ENCODE measurements at regions not wholly inside any gene's neighbourhood (a gene's known extent, or its start where the extent isn't known, plus 50 kb on each side); places are given as distances from the start of the nearest gene placed in this dataset.
"Not testable (repeated sequence)": the region's sequence is repeated elsewhere in the genome, so short reads cannot be mapped to it uniquely, and the experiment has no call there.

GRCh38 chr5:14998491-14998890 lies 126.9 kb upstream of the ANKH start:
- DNase-seq (ENCODE audit: low read depth in 4 of 4, low spot score in 3 of 4) = no peak

DNA sequence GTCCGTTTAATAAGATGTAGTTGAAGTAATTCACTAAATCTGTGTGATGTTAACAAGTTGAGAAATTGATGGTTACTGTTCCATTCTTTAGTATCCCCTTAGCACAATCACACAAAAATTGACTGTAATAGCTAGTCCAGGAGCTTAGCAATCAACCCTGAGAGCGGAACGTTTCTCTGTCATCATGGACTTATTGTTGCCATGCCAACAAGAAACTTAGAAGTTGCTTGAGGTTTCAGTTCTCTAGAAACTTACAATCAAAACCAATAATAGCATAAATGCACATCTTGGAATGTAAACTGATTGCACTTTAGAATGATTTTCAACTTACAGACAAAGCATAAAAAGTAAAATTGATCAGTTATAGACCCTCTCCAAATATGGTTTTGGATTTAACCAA lies 125.4 kb upstream of the ANKH start:
- no peak for DNase-seq (ENCODE audit: low read depth in 4 of 4, low spot score in 3 of 4)

GRCh38 chr5:14995229-14995628 lies 123.7 kb upstream of the ANKH start:
- DNase-seq (ENCODE audit: low read depth in 4 of 4, low spot score in 3 of 4) = no peak

DNA sequence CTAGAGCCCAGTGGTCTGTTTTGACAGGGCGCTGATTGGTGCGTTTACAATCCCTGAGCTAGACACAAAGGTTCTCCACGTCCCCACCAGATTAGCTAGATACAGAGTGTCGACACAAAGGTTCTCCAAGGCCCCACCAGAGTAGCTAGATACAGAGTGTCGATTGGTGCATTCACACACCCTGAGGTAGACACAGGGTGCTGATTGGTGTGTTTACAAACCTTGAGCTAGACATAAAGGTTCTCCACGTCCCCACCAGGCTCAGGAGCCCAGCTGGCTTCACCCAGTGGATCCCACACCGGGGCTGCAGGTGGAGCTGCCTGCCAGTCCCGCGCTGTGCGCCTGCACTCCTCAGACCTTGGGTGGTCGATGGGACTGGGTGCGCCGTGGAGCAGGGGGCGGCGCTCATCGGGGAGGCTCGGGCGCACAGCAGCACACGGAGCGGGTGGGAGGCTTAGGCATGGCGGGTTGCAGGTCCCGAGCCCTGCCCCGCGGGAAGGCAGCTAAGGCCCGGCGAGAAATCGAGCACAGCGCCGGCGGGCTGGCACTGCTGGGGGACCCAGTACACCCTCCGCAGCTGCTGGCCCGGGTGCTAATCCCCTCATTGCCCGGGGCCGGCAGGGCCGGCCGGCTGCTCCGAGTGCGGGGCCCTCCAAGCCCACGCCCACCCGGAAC lies 122.0 kb upstream of the ANKH start:
- DNase-seq (ENCODE audit: low read depth in 4 of 4, low spot score in 3 of 4) = not testable (repeated sequence)

DNA sequence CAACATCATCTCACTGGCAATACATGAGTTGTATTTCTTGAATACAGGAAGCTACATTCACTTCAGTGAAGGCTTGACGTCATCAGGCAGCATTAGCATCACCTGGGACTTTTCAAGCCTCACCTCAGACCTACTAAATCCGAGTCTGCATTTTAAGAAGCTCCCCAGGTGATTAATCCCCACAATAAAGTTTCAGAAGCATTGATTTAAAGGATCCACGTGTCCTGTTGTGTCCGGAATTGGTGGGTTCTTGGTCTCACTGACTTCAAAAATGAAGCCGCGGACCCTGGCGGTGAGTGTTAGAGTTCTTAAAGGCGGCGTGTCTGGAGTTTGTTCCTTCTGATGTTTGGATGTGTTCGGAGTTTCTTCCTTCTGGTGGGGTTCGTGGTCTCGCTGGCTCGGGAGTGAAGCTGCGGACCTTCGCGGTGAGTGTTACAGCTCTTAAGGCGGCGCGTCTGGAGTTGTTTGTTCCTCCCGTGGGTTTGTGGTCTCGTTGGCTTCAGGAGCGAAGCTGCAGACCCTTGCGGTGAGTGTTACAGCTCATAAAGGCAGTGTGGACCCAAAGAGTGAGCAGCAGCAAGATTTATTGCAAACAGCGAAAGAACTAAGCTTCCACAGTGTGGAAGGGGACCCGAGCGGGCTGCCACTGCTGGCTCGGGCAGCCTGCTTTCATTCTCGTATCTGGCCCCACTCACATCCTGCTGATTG lies 121.3 kb upstream of the ANKH start:
- not testable (repeated sequence) for DNase-seq (ENCODE audit: low read depth in 4 of 4, low spot score in 3 of 4)

DNA sequence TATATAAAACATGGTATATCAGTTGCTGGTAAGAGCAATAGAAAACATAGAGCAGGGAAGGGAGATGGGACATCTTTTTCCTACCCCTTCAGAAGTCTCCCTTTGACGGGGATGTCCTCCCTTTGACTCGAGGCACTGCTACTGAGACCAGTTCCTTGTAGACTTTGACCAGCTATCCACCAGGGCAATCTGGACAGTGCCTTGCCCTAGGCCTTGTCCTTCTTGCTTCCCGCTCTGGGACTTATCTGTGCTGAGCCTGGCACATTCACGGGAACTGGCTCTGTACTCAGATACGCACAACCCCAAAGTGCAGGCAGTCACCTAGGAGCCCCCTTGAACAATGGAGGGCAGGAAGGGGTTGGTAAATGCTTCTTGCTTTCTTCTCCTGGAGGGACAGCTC lies 116.6 kb upstream of the ANKH start:
- DNase-seq (ENCODE audit: low read depth in 4 of 4, low spot score in 3 of 4) = no peak

- no peak for DNase-seq (ENCODE audit: low read depth in 4 of 4, low spot score in 3 of 4)
These were observed 114.8 kb upstream of the ANKH start for GRCh38 chr5:14986413-14986812.

DNA sequence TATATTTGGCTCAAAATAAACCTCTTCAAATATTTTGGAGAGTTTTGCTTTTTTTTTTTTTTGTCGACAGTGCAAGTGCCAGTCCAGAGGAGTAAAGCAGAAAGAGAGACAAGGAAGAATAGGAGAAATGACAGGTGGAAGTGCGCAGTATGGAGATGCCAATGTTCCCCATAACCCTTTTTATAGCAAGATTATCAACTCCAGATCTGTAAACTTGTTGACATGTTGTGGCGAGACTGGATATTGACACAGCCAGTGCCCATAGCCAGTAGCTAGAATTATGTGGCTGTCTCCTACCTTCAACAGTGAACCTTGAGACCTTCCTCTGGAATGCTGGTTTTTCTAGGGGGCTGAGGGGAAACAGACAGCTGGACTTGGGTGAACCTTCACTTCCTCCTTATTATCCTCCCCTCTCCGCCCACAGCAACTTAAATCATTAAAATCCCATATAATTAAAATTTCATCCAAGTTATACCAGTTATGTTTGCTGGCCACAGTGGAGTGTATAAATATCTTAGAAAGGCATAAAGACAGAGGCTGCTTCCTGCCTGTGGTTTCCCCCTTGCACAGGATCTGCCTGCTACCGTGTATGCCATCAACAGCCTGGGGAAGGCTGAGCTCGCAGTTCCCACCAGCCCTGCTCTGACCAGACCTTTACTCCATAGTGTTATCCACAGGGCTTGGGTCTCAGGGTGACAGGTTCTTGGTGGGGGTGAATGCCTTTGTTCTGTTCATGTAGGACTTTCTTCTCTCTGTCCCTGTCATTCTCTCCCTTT lies 112.3 kb upstream of the ANKH start:
- no peak for DNase-seq (ENCODE audit: low read depth in 4 of 4, low spot score in 3 of 4)

- DNase-seq (ENCODE audit: low read depth in 4 of 4, low spot score in 3 of 4) = no peak
These were observed 109.1 kb upstream of the ANKH start for GRCh38 chr5:14980698-14981097.

DNA sequence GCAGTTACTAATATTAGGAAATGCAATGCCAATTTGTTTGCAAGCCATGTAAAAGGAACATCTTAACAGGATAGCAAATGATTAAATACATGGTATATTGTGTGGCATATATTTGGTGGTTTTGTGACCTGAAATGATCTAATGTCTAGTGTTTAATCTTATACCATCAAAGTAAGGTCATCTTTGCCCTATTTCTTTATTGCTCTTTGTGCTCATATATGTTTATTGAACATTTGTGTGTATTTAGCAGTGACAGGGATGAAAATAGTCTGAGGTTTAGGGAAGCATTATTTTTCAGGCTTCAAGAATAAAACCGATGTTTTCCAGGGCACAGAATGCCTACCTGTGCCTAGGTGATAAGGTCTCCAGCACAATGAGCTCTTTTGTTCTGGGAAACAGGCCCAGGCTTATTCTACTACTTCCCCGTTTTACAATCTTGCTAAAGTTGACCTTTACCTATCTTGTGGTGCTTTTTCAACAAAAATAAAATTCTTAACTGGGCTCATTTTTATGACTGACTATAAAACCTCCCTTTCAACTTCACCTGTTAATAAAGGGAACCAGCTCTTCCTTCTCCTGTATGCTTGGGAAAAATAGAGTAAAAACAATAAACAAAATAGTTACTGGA lies 105.6 kb upstream of the ANKH start:
- no peak for DNase-seq (ENCODE audit: low read depth in 4 of 4, low spot score in 3 of 4)

DNA sequence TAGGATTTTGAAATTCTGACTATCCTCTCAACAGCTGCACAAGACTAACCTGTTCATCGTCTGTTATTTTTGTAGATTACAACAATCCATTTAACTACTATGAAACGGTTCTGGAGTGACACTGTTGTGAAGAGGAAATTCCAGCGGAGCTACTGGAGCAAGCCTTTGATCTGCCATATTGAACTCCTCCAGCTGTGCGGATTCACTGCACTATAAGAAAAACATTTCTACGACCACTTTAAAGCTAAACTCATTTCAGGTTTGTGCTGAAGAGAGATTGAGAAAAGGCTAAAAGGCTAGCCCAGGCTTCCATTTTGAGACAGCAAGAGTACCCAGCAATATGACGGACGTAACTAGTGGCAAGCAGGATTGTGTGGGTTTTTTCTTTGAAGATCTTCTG lies 104.9 kb upstream of the ANKH start:
- DNase-seq (ENCODE audit: low read depth in 4 of 4, low spot score in 3 of 4) = peak in 1 of 4 donors; percentile 17

DNA sequence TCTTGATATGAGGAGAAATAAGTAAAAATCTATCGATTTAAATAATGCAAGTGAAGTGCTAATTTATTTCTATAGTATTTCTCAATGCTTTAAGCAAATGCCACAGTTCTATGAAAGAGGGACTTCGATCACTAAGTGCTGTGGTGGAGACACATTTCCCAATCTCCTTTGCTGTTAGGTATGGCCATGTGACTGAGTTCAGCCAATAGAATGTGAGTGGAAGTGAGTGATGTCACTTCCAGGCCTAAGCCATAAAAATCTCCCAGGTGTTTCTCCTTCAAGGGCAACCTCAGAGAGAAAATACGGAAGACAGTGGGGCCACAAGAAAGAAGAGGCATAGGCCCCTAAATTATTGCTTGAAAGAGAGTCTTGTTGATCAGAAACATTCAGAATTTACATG lies 100.3 kb upstream of the ANKH start:
- no peak for DNase-seq (ENCODE audit: low read depth in 4 of 4, low spot score in 3 of 4)

DNA sequence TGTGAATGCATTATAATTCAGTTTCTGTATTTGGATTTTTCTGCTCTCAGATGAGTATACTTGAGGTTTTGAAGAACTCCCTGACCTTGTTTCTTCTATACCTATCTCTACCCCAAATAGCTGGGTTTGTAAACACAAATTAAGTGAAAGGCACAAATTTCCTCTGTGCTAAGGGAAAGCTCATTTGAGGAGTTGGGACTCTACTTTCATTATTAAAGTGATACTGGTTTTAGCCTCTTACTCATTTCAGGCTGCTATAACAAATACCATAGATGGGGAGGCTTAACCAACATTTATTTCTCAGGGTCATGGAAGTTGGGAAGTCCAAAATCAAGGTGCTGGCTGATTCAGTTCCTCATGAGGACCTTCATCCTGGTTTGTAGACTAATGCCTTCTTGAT lies 97.2 kb upstream of the ANKH start:
- DNase-seq (ENCODE audit: low read depth in 4 of 4, low spot score in 3 of 4) = no peak

- DNase-seq (ENCODE audit: low read depth in 4 of 4, low spot score in 3 of 4) = no peak
These were observed 95.6 kb upstream of the ANKH start for GRCh38 chr5:14967166-14967565.

DNA sequence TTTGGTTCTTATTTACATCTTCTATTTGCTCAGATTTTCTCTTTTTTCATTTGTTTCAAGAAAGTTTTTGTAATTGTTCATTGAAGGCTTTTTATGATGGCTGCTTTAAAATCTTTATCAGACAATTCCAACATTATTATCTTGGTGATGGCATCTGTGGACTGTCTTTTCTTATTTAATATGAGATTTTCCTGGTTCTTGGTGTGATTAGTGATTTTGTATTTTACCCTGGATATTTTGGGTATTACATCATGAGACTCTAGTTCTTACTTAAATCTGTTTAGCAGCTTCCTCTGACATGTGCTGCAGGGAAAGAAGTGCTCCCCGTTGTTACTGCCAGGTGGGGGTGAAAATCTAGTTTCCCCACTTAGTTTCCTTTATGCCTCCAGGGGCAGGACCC lies 94.2 kb upstream of the ANKH start:
- no peak for DNase-seq (ENCODE audit: low read depth in 4 of 4, low spot score in 3 of 4)

GRCh38 chr5:14962604-14963003 lies 91.0 kb upstream of the ANKH start:
- DNase-seq (ENCODE audit: low read depth in 4 of 4, low spot score in 3 of 4) = no peak

GRCh38 chr5:14960120-14960462 lies 88.5 kb upstream of the ANKH start:
- DNase-seq (ENCODE audit: low read depth in 4 of 4, low spot score in 3 of 4) = no peak

DNA sequence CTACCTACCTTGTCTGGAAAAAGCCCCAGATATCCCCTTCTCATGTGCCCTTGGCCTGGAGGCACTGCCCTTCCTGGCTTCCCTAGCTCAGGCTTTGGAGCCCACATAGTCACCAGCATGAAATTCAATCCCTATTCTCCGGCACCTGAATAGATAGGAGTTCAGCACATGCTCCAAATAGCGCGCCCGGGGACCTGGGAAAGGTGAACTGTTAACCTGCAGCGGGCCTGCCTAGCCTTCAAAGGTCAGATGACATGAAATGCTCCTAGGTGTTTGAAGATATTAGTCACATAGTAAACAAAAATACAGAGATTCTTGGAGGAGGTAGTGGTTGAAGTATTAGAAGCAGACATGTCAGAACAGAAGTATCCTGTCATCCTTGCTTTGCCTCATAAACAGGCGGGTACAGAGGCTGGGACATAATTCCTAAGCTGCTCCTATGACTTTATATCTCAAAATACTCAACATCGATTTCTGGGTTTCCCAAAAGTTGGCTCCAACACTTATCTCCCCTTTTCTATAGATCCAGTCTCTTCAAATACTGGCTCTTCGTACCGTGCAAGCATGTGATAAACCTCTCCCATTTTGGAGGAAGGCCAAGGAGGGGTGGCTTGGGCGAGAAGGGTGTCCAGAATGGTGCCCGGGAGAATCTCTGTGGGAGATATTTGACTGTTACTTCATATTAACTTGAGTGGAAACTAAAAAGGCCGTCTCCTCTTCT lies 88.0 kb upstream of the ANKH start:
- no peak for DNase-seq (ENCODE audit: low read depth in 4 of 4, low spot score in 3 of 4)

- no peak for DNase-seq (ENCODE audit: low read depth in 4 of 4, low spot score in 3 of 4)
These were observed 86.6 kb upstream of the ANKH start for GRCh38 chr5:14958188-14958587.

DNA sequence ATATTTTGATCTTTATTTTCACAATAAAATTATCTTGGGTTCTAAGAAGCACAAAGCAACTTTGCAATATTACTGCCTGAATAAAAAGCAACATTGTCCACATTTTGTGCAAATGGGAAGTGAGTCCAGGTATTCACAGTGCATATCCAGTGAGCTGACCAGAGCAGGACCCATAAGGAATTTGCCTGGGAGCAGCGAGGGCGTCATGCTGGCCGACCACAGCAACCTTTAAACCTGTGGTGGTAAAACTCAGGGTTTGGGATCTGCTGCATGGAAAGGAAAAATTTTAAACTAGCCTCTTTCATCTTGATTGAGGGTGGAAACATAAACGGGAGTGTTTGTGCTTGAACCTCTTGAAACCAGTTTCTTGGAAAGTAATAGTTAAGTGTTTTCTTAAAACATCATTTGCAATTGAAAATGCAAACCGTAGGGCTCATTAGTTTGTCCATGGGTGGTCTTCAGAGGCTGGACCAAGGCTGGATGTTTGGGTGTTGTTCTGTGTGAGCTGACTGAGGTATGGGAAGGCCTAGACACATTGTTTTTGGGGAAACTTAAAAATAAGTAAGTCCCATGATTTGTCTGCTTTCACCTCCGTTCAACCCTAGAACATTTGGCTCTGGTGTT lies 85.0 kb upstream of the ANKH start:
- DNase-seq (ENCODE audit: low read depth in 4 of 4, low spot score in 3 of 4) = no peak
